HepG2 (cell line): ENCODE measurements at regions not wholly inside any gene's neighbourhood (a gene's known extent, or its start where the extent isn't known, plus 50 kb on each side); places are given as distances from the start of the nearest gene placed in this dataset.

Experiments used
- CBX2 ChIP-seq, 2 experiments: fragments of 200-600 bp in 1 of 2; sonication (generic); formaldehyde crosslinking in 1 of 2; IDR thresholded peaks; 2 replicates each; pipeline versions ENCODE4 v1.7.0 to v1.8.1; 2018 to 2022; ENCODE audit warnings: low read depth in 2 of 2, low read length in 1 of 2, mild to moderate bottlenecking in 1 of 2, missing genetic modification reagents in 1 of 2
- CCDC6 ChIP-seq: sonication (generic); formaldehyde crosslinking; IDR thresholded peaks from 2 replicates; pipeline ENCODE4 v1.8.1; 2022; ENCODE audit warnings: mild to moderate bottlenecking, missing genetic modification reagents, moderate library complexity
- CEBPG ChIP-seq: IDR thresholded peaks from 2 replicates; pipeline ENCODE4 v1.6.1; 2016
- FOSL1 ChIP-seq: sonication (generic); formaldehyde crosslinking; IDR thresholded peaks from 2 replicates; pipeline ENCODE4 v1.9.0; 2021; ENCODE audit warnings: missing genetic modification reagents, borderline replicate concordance
- FOXO1 ChIP-seq: sonication (generic); formaldehyde crosslinking; IDR thresholded peaks from 2 replicates; pipeline ENCODE4 v1.4.0; 2020; ENCODE audit warnings: missing genetic modification reagents
- GFI1 ChIP-seq: sonication (generic); formaldehyde crosslinking; IDR thresholded peaks from 2 replicates; pipeline ENCODE4 v1.5.0; 2020; ENCODE audit warnings: missing genetic modification reagents, mild to moderate bottlenecking, borderline replicate concordance
- HOXA5 ChIP-seq: sonication (generic); formaldehyde crosslinking; IDR thresholded peaks from 2 replicates; pipeline ENCODE4 v1.4.0; 2020; ENCODE audit warnings: missing genetic modification reagents
- IKZF4 ChIP-seq: sonication (generic); formaldehyde crosslinking; IDR thresholded peaks from 2 replicates; pipeline ENCODE4 v1.5.1; 2020; ENCODE audit warnings: borderline replicate concordance, mild to moderate bottlenecking, low read depth, missing genetic modification reagents; ENCODE audit errors: not compliant biosample characterization
- KLF12 ChIP-seq: sonication (generic); formaldehyde crosslinking; IDR thresholded peaks from 2 replicates; pipeline ENCODE4 v1.4.0; 2020; ENCODE audit warnings: missing genetic modification reagents, borderline replicate concordance
- NR2F6 ChIP-seq, 2 experiments: IDR thresholded peaks; 2 replicates each; pipeline ENCODE4 v1.6.1; 2016; ENCODE audit warnings: antibody characterized with exemption in 1 of 2, mild to moderate bottlenecking in 1 of 2
- ONECUT2 ChIP-seq: sonication (generic); formaldehyde crosslinking; IDR thresholded peaks from 2 replicates; pipeline ENCODE4 v1.4.0; 2020; ENCODE audit warnings: missing genetic modification reagents
- RARA ChIP-seq: IDR thresholded peaks from 2 replicates; pipeline ENCODE4 v1.6.1; 2016; ENCODE audit warnings: missing genetic modification reagents, missing compliant biosample characterization
- SMARCE1 ChIP-seq: fragments of 450-650 bp; IDR thresholded peaks from 2 replicates; pipeline ENCODE4 v1.6.1; 2017; ENCODE audit warnings: borderline replicate concordance
- TBL1XR1 ChIP-seq: fragments of 150-350 bp; IDR thresholded peaks from 2 replicates; pipeline ENCODE4 v1.6.1; 2014; ENCODE audit warnings: borderline replicate concordance, low read length; ENCODE audit not compliant: partially characterized antibody
- TBX2 ChIP-seq: sonication (generic); formaldehyde crosslinking; IDR thresholded peaks from 2 replicates; pipeline ENCODE4 v1.5.0; 2020; ENCODE audit warnings: missing genetic modification reagents, mild to moderate bottlenecking, borderline replicate concordance
- ZBTB20 ChIP-seq: sonication (generic); formaldehyde crosslinking; IDR thresholded peaks from 2 replicates; pipeline ENCODE4 v1.8.1; 2023; ENCODE audit warnings: missing genetic modification reagents, low read depth, mild to moderate bottlenecking, borderline replicate concordance
- ZNF124 ChIP-seq: sonication (generic); formaldehyde crosslinking; IDR thresholded peaks from 2 replicates; pipeline ENCODE4 v1.4.0; 2020; ENCODE audit warnings: missing genetic modification reagents
- ZNF644 ChIP-seq: IDR thresholded peaks from 2 replicates; pipeline ENCODE4 v1.6.1; 2016; ENCODE audit warnings: low read depth
- ZNF703 ChIP-seq: sonication (generic); formaldehyde crosslinking; IDR thresholded peaks from 2 replicates; pipeline ENCODE4 v1.5.1; 2020; ENCODE audit warnings: missing genetic modification reagents, mild to moderate bottlenecking, moderate library complexity, borderline replicate concordance
- TF ChIP-seq, protein P1 (sequence below): IDR thresholded peaks from 2 replicates; pipeline ENCODE4 v1.6.1; 2012; ENCODE audit warnings: low read depth, low read length, improper control_type of control experiment
- TF ChIP-seq, protein P2 (sequence below): sonication (generic); formaldehyde crosslinking; IDR thresholded peaks from 2 replicates; pipeline ENCODE4 v1.4.0; 2020; ENCODE audit warnings: missing genetic modification reagents
- TF ChIP-seq, protein P3 (sequence below): sonication (generic); IDR thresholded peaks from 2 replicates; pipeline ENCODE4 v1.6.1; 2016; ENCODE audit warnings: low read depth, borderline replicate concordance

DNA sequence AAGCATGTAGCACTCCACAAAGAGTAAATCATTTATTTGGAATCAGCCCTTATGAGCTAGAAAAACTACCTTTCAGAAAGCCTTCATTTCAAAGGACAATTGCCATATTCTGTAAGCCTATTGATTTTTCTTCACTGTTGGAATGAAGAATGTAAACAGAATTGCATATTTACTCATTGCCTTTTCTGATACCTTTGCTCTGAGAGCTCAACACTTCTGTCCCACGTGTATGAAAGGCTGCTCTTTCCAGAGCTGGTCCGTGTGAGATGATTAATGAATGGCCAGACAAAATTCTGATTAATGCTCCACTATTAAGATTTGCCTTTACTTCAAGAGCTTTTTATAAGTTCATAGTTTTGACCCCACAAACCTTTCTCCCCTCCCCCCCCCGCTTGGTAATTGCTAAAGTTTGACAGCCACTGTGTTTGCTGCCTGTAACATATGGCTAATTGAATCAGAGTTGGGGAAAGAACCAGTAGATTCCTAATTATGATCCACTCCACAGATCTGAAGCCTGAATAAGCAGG, 63.0 kb upstream of the PLEKHA5 start (continued):
- TF ChIP-seq ZNF703: no peak
- TF ChIP-seq ZNF124: 0 out of 2 replicates have a peak, but pooled peaks have one; percentile 24
- TF ChIP-seq, protein P1, sequence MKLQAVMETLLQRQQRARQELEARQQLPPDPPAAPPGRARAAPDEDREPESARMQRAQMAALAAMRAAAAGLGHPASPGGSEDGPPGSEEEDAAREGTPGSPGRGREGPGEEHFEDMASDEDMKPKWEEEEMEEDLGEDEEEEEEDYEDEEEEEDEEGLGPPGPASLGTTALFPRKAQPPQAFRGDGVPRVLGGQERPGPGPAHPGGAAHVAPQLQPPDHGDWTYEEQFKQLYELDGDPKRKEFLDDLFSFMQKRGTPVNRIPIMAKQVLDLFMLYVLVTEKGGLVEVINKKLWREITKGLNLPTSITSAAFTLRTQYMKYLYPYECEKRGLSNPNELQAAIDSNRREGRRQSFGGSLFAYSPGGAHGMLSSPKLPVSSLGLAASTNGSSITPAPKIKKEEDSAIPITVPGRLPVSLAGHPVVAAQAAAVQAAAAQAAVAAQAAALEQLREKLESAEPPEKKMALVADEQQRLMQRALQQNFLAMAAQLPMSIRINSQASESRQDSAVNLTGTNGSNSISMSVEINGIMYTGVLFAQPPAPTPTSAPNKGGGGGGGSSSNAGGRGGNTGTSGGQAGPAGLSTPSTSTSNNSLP: peak; percentile 99
- peak; percentile 92 for TF ChIP-seq TBL1XR1
- TF ChIP-seq FOXO1 (CRISPR knock-in tag): peak; percentile 92
- 0 out of 2 replicates have a peak, but pooled peaks have one; percentile 44 for TF ChIP-seq ZNF644 (CRISPR knock-in tag)
- TF ChIP-seq FOSL1: no peak
- TF ChIP-seq CBX2 (IDR thresholded peaks at IDR 0.05; ENCODE audit: low read depth, low read length): no peak
- no peak for TF ChIP-seq CBX2 (CRISPR knock-in tag; IDR thresholded peaks at IDR 0.05; ENCODE audit: low read depth)
- TF ChIP-seq KLF12 (CRISPR knock-in tag): no peak
- TF ChIP-seq ONECUT2 (CRISPR knock-in tag): peak; percentile 99
- peak; percentile 78; the same call in 1 of the 2 replicates for TF ChIP-seq ZBTB20 (CRISPR knock-in tag)
- peak; percentile 92 for TF ChIP-seq SMARCE1
- peak; percentile 89 for TF ChIP-seq RARA (CRISPR knock-in tag)
- peak; percentile 80 for TF ChIP-seq CEBPG (CRISPR knock-in tag)
- TF ChIP-seq NR2F6 (IDR thresholded peaks at IDR 0.05): peak; percentile 82
- peak; percentile 63; the same call in 1 of the 2 replicates for TF ChIP-seq NR2F6 (CRISPR knock-in tag; IDR thresholded peaks at IDR 0.05)
- TF ChIP-seq, protein P2, sequence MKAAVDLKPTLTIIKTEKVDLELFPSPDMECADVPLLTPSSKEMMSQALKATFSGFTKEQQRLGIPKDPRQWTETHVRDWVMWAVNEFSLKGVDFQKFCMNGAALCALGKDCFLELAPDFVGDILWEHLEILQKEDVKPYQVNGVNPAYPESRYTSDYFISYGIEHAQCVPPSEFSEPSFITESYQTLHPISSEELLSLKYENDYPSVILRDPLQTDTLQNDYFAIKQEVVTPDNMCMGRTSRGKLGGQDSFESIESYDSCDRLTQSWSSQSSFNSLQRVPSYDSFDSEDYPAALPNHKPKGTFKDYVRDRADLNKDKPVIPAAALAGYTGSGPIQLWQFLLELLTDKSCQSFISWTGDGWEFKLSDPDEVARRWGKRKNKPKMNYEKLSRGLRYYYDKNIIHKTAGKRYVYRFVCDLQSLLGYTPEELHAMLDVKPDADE (CRISPR knock-in tag): no peak
- peak; percentile 42; the same call in 1 of the 2 replicates for TF ChIP-seq HOXA5
- TF ChIP-seq IKZF4 (CRISPR knock-in tag): no peak
- TF ChIP-seq TBX2 (CRISPR knock-in tag): peak; percentile 97
- no peak for TF ChIP-seq CCDC6 (CRISPR knock-in tag)
- TF ChIP-seq, protein P3, sequence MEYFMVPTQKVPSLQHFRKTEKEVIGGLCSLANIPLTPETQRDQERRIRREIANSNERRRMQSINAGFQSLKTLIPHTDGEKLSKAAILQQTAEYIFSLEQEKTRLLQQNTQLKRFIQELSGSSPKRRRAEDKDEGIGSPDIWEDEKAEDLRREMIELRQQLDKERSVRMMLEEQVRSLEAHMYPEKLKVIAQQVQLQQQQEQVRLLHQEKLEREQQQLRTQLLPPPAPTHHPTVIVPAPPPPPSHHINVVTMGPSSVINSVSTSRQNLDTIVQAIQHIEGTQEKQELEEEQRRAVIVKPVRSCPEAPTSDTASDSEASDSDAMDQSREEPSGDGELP: peak; percentile 43; the same call in 1 of the 2 replicates
- TF ChIP-seq GFI1: peak; percentile 99
